ENCODE measurements at regions not wholly inside any gene's neighbourhood (a gene's known extent, or its start where the extent isn't known, plus 50 kb on each side); places are given as distances from the start of the nearest gene placed in this dataset.

- no peak overlapping the region for H3K4me2 ChIP-seq (ENCODE audit: low read length)
- no peak for DNase-seq (ENCODE audit: low read depth, low spot score)
- H3K79me2 ChIP-seq (ENCODE audit: insufficient read depth, low read length): no peaks in the 10 kb centered on the region
- ChIA-PET CTCF (no interaction called here), POLR2A (no interaction called here), RAD21 (ENCODE audit: low non-redundant PET in 1 of 2, low total read pairs in 2 of 2, uncharacterized antibody in 2 of 2, unreplicated experiment in 2 of 2) (no interaction called here)
- no peak for TF ChIP-seq ELF1 (IDR thresholded peaks at IDR 0.05; ENCODE audit: borderline replicate concordance, low read depth)
- TF ChIP-seq ATF3 (IDR thresholded peaks at IDR 0.05): no peak
- TF ChIP-seq ZBTB33 (IDR thresholded peaks at IDR 0.05; ENCODE audit: extremely low read depth, insufficient replicate concordance, low read length): no peak
- TF ChIP-seq POLR2AphosphoS5 (IDR thresholded peaks at IDR 0.05; ENCODE audit: low read depth, low read length): no peak
- TF ChIP-seq MAX (IDR thresholded peaks at IDR 0.05): no peak
- no peak for TF ChIP-seq CBX3 (IDR thresholded peaks at IDR 0.05; ENCODE audit: low read depth)
- TF ChIP-seq EGR1 (IDR thresholded peaks at IDR 0.05; ENCODE audit: low read depth): no peak
- TF ChIP-seq YY1 (IDR thresholded peaks at IDR 0.05; ENCODE audit: extremely low read depth, insufficient replicate concordance, low read depth, low read length): no peak
- TF ChIP-seq REST (IDR thresholded peaks at IDR 0.05; ENCODE audit: low read depth): no peak
- no peak for TF ChIP-seq CTCF (IDR thresholded peaks at IDR 0.05 in 2 of 3, conservative IDR thresholded peaks at IDR 0.05 in 1 of 3; ENCODE audit: borderline replicate concordance in 1 of 3, insufficient read depth in 1 of 3, low read depth in 2 of 3, low read length in 2 of 3)
- no peak for TF ChIP-seq RAD21 (IDR thresholded peaks at IDR 0.05; ENCODE audit: low read depth)
- TF ChIP-seq EZH2 (IDR thresholded peaks at IDR 0.05): no peak
- H2AFZ ChIP-seq (ENCODE audit: low read depth, low read length, poor library complexity, severe bottlenecking): no peak overlapping the region
- no peak overlapping the region for H3K9ac ChIP-seq (ENCODE audit: low read length)
- no TSS peak for BruUV-seq (replicated peaks)
- H3K36me3 ChIP-seq (ENCODE audit: control insufficient read depth in 1 of 2, insufficient read depth in 2 of 2, low read length in 2 of 2): no peaks in the 10 kb centered on the region
- ATAC-seq: no peak
- H3K9me2 ChIP-seq (ENCODE audit: insufficient read depth): no peaks in the 10 kb centered on the region
- H3K27me3 ChIP-seq (ENCODE audit: insufficient read depth, low read length): no peaks in the 10 kb centered on the region
- H3K9me3 ChIP-seq (ENCODE audit: control insufficient read depth in 1 of 2, insufficient read depth in 1 of 2, low read depth in 1 of 2, low read length in 2 of 2): no peaks in the 10 kb centered on the region
- H4K20me1 ChIP-seq (ENCODE audit: insufficient read depth): no peaks in the 10 kb centered on the region
- H3K4me1 ChIP-seq (ENCODE audit: control insufficient read depth in 1 of 2, insufficient read depth in 2 of 2, low read length in 2 of 2): no peaks in the 10 kb centered on the region
- no peak overlapping the region for H3K27ac ChIP-seq (ENCODE audit: low read depth, low read length)
- intact Hi-C loops (cut with micrococcal nuclease): no loop called here
- H3K4me3 ChIP-seq (replicated peaks in 1 of 2; ENCODE audit: low read depth in 1 of 2, low read length in 2 of 2): no peak overlapping the region
Observed at GRCh38 chr14:39580696-39581095, 148.5 kb upstream of the FBXO33 start.
